Stomach (tissue), 4 donors: ENCODE measurements at regions not wholly inside any gene's neighbourhood (a gene's known extent, or its start where the extent isn't known, plus 50 kb on each side); places are given as distances from the start of the nearest gene placed in this dataset.

Source experiments
- CTCF ChIP-seq, 7 experiments: fragments of 450-650 bp in 4 of 7; fragments of 200-600 bp in 3 of 7; sonication (generic) in 3 of 7; IDR thresholded peaks; one replicate each; pipeline ENCODE4 v1.5.1; 2016 to 2019; ENCODE audit warnings: antibody characterized with exemption in 7 of 7, control low read depth in 2 of 7, mild to moderate bottlenecking in 1 of 7
- POLR2A ChIP-seq, 4 donors: fragments of 450-650 bp; IDR thresholded peaks; one replicate each; pipeline ENCODE4 v1.6.1; 2016; ENCODE audit warnings: antibody characterized with exemption in 4 of 4, control low read depth in 2 of 4, mild to moderate bottlenecking in 1 of 4, moderate library complexity in 1 of 4
- POLR2AphosphoS5 ChIP-seq, 3 donors: sonication (generic); formaldehyde crosslinking; IDR thresholded peaks; one replicate each; pipeline ENCODE4 v1.6.1; 2016; ENCODE audit warnings: antibody characterized with exemption in 3 of 3

- TF ChIP-seq CTCF (IDR thresholded peaks at IDR 0.05) (no peak), POLR2A (IDR thresholded peaks at IDR 0.05) (no peak), POLR2AphosphoS5 (IDR thresholded peaks at IDR 0.05) (no peak)
These were observed 217.3 kb upstream of the PREP start for GRCh38 chr6:105619971-105620741.
